ENCODE measurements at regions not wholly inside any gene's neighbourhood (a gene's known extent, or its start where the extent isn't known, plus 50 kb on each side); places are given as distances from the start of the nearest gene placed in this dataset.

DNA sequence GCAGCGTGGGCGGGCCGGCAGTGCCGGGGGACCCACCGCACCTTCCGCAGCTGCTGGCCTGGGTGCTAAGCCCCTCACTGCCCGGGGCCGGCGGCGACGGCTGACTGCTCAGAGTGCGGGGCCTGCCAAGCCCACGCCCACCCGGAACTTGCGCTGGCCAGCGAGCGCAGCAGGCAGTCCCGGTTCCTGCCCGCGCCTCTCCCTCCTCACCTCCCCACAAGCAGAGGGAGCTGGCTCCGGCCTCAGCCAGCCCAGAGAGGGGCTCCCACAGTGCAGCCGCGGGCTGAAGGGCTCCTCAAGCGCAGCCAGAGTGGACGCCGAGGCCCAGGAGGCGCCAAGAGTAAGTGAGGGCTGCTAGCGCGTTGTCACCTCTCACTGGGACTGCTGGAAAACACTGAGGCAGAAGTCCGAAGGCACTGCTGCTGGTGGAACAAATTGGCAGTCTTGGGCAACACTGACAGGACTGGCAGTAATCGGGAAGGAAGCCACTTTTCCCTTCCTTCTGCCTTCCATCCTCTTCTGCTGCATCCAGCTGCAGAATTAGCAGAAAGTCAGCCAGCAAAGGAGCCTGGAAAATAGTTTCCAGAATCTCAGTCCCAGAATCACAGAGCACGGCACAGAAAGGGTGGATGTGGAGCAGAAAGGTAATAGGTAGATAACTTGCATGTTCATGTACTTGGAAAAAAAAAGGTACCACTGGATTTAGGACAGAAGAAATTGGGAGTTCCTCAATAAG lies 179.4 kb upstream of the FN1 start:
- no peak for DNase-seq

DNA sequence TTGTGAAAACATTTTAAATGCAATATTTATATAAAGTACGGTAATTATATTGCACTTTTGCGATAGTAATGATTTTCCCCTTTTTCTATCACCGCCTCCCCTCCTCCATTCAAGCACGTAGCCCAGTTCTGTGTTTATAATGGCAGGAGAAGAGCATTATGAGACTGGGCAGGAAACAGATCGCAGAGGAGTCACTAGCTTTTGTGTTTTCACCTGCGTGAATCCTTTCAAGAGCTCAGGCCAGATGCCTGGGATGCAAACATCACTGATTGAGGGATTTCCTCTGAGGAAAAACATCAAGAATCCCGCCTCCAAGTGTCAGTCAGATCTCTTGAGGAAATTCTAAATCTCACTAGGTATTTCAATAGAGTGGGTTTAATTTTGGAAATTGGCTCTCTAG lies 178.4 kb upstream of the FN1 start:
- no peak for DNase-seq

DNA sequence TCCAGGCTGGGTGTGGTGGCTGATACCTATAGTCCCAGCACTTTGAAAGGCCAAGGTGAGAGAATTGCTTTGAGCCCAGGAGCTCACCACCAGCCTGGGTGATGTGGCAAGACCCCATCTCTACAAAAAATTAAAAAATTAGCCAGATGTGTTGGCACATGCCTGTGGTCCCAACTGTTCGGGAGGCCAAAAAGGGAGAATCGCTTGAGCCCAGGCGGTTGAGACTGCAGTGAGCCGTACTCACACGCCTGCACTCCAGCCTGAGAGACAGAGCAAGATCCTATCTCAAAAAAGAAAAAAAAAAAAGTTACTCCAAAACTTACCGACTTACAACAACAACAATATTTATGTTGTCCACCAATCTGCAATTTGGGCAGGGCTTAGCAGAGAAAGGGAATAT lies 178.0 kb upstream of the FN1 start:
- DNase-seq = no peak

DNA sequence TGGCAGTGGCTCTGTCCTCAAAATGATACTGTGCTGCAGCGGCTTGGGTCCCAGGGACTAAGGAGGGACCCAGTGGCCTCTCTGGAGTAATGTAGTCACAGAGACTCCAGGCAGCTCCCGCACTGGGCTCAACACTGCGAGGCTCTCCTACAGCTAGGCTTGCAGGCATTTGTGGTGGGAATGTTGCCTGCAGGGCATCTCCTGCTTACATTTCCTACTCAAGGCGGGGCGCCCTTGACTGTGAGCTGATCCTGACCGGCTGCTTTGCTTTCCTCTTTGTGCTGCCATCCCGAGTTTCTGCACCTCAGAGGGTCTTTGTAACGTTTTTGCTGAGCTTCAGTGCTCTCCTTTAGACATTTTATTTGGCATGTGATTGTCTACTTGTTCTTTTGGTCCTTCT lies 177.4 kb upstream of the FN1 start:
- DNase-seq = no peak

- DNase-seq = no peak
Observed at GRCh38 chr2:215612786-215613185, 176.9 kb upstream of the FN1 start.

- no peak for DNase-seq
Observed at GRCh38 chr2:215611609-215612386, 175.9 kb upstream of the FN1 start.

- DNase-seq = no peak
Observed at GRCh38 chr2:215609089-215610032, 173.5 kb upstream of the FN1 start.

- no peak for DNase-seq
Observed at GRCh38 chr2:215607766-215608165, 171.9 kb upstream of the FN1 start.

DNA sequence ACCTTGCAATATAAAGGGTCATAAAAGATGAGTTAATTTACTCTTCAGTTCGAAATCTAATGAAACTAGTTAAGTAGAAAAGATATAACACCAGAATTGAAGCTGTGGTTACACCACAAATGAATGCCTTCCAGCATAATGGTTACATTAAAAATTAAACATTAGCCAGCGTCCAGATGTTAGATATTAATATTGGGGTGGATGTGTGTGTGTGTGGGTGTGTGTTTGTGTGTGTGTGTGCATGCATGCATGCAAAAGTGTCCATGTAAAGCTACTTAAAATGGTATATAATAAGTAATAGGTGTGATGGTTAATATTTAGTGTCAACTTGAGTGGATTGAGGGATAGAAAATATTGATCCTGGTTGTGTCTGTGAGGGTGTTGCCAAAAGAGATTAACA lies 170.4 kb upstream of the FN1 start:
- DNase-seq = no peak

DNA sequence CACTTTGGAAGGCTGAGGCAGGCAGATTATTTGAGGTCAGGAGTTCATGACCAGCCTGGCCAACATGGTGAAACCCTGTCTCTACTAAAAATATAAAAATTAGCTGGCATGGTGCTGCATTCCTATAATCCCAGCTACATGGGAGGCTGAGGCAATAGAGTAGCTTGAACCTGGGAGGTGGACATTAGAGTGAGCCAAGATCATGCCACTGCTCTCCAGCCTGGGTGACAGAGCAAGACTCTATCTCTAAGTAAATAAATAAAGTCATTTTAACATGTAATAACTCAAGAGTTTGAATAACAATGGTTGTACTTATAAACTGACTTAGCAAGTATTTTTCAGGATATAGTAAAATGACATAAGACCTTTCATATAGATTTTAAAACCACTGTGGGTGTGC lies 169.3 kb upstream of the FN1 start:
- DNase-seq = no peak

- DNase-seq = no peak
Observed at GRCh38 chr2:215604606-215605005, 168.7 kb upstream of the FN1 start.

GRCh38 chr2:215603440-215603839 lies 167.6 kb upstream of the FN1 start:
- DNase-seq = no peak

GRCh38 chr2:215602997-215603396 lies 167.1 kb upstream of the FN1 start:
- no peak for DNase-seq

- no peak for DNase-seq
Observed at GRCh38 chr2:215601990-215602721, 166.3 kb upstream of the FN1 start.

DNA sequence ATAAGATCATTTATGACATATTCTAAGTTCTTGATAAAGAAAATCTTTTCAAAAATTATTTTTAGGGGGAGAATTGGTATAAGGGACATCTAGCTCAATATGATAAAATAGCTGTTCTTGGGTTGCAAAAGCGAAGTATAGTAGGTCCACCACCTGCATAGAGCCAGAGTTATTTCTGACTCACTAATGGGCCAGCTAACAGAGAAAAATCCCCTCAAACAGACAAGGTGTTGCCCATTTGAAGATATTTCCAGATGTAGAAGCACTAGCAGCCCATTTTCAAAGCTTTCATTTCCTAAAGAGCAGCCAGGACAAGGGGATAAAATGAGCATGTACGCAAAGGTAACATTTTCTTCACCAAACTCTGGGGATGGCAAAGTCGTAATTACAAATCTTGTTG lies 165.7 kb upstream of the FN1 start:
- no peak for DNase-seq

GRCh38 chr2:215598376-215598975 lies 162.6 kb upstream of the FN1 start:
- no peak for DNase-seq

- no peak for DNase-seq
Observed at GRCh38 chr2:215597577-215597976, 161.7 kb upstream of the FN1 start.

DNA sequence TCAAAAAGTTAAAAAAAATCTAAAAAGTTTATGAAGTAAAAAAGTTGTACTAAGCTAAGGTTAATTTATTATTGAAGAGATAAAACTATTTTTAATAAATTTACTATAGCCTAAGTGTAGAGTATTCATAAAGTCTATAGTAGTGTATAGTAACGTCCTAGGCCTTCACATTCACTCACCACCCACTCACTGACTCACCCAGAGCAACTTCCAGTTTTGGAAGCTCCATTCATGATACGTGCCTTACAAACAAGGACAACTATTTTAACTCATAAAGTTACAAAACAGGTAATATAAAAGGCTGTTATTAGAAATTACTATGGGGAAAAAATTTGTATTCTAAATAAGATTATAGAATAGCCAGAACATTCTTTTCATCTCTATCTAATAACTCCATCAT lies 158.9 kb upstream of the FN1 start:
- no peak for DNase-seq

- DNase-seq = no peak
Observed at GRCh38 chr2:215590010-215590745, 154.3 kb upstream of the FN1 start.

DNA sequence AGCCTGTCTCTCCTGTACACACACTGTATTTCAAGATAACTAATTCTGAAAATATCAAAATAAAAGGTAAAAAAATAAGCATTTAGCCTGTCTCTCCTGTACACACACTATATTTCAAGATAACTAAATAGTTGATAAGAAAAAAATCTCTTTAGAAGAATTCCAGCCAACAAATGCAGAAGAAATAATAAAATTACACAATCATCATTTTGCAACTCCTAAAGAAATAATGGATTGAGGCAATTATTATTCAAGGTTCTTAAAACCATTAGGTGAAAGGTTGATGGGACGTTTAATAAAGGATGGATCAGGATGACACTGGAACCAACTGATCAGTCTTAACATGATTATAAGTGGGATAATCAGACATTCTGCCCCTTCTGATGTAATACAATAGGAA lies 148.0 kb upstream of the FN1 start:
- no peak for DNase-seq

DNA sequence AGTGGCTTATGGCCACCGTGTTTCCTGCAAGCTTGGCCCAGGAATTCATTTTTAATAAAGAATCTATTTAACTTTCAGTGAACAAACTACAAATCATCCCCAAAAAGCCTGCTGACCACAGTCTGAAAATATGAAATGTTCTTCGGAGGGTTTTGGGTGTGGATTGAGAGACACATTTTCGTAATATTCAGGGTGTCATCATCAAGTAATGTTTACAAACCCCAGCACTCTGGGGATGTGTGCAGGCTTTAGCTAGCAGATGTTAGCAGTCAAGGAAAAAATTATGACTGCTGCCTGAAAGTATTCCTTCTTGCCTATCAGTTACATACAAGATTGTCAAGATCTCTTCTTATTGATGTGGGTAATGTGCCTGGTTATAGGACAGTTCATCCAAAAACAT lies 143.9 kb upstream of the FN1 start:
- DNase-seq = no peak

GRCh38 chr2:215577356-215577755 lies 141.5 kb upstream of the FN1 start:
- DNase-seq = no peak
